Hepatocyte (in vitro differentiated cells): ENCODE measurements at regions not wholly inside any gene's neighbourhood (a gene's known extent, or its start where the extent isn't known, plus 50 kb on each side); places are given as distances from the start of the nearest gene placed in this dataset.

Source experiments
- DNase-seq: peaks from one replicate; pipeline ENCODE4 v3.0.0-alpha.2; 2016; ENCODE audit warnings: low spot score
- H2AFZ ChIP-seq: fragments of 200-600 bp; sonication (generic); 2 replicates; pipeline ENCODE4 v1.6.0; 2016; ENCODE audit warnings: antibody characterized with exemption, mild to moderate bottlenecking
- H3K27ac ChIP-seq: fragments of 200-600 bp; sonication (generic); 2 replicates; pipeline ENCODE4 v1.5.1; 2016; ENCODE audit warnings: mild to moderate bottlenecking
- H3K27me3 ChIP-seq: fragments of 200-600 bp; sonication (generic); 2 replicates; pipeline ENCODE4 v1.6.1; 2016
- H3K36me3 ChIP-seq: fragments of 200-600 bp; sonication (generic); replicated peaks from 2 replicates; pipeline ENCODE4 v1.5.1; 2016; ENCODE audit warnings: low read depth; ENCODE audit not compliant: insufficient read depth
- H3K4me1 ChIP-seq: fragments of 200-600 bp; sonication (generic); 2 replicates; pipeline ENCODE4 v1.5.1; 2016; ENCODE audit warnings: mild to moderate bottlenecking, moderate library complexity; ENCODE audit not compliant: insufficient read depth
- H3K4me2 ChIP-seq: fragments of 200-600 bp; sonication (generic); 2 replicates; pipeline ENCODE4 v1.6.0; 2016
- H3K4me3 ChIP-seq: fragments of 200-600 bp; sonication (generic); 2 replicates; pipeline ENCODE4 v1.5.1; 2016; ENCODE audit warnings: mild to moderate bottlenecking
- H3K79me2 ChIP-seq: fragments of 200-600 bp; sonication (generic); 2 replicates; pipeline ENCODE4 v1.6.0; 2017; ENCODE audit warnings: mild to moderate bottlenecking
- H3K9me2 ChIP-seq: fragments of 200-600 bp; sonication (generic); replicated peaks from 2 replicates; pipeline ENCODE4 v1.6.0; 2017; ENCODE audit warnings: mild to moderate bottlenecking; ENCODE audit not compliant: insufficient read depth
- H3K9me3 ChIP-seq: fragments of 200-600 bp; sonication (generic); 2 replicates; pipeline ENCODE4 v1.5.1; 2016; ENCODE audit warnings: low read depth, mild to moderate bottlenecking
- H4K20me1 ChIP-seq: fragments of 200-600 bp; sonication (generic); 2 replicates; pipeline ENCODE4 v1.6.0; 2016; ENCODE audit warnings: mild to moderate bottlenecking; ENCODE audit not compliant: insufficient read depth, poor library complexity, severe bottlenecking
- EZH2 ChIP-seq: fragments of 200-600 bp; sonication (generic); IDR thresholded peaks from 2 replicates; pipeline ENCODE4 v1.6.1; 2016; ENCODE audit warnings: antibody characterized with exemption, mild to moderate bottlenecking, borderline replicate concordance
- EZH2phosphoT487 ChIP-seq: fragments of 200-600 bp; sonication (generic); IDR thresholded peaks from one replicate; pipeline ENCODE4 v1.6.1; 2018; ENCODE audit warnings: antibody characterized with exemption, mild to moderate bottlenecking, low read depth, moderate library complexity; ENCODE audit not compliant: unreplicated experiment, severe bottlenecking
- WGBS: methylation state at CpG from one replicate; pipeline ENCODE4 v1.1.6; 2016; ENCODE audit warnings: low lambda C conversion rate; ENCODE audit errors: missing lambda C conversion rate; 5-methylcytosine and 5-hydroxymethylcytosine counted together
- TF ChIP-seq, protein P1 (sequence below): fragments of 200-600 bp; sonication (generic); IDR thresholded peaks from 2 replicates; pipeline ENCODE4 v1.5.1; 2016; ENCODE audit warnings: antibody characterized with exemption, mild to moderate bottlenecking; ENCODE audit not compliant: poor library complexity

DNA sequence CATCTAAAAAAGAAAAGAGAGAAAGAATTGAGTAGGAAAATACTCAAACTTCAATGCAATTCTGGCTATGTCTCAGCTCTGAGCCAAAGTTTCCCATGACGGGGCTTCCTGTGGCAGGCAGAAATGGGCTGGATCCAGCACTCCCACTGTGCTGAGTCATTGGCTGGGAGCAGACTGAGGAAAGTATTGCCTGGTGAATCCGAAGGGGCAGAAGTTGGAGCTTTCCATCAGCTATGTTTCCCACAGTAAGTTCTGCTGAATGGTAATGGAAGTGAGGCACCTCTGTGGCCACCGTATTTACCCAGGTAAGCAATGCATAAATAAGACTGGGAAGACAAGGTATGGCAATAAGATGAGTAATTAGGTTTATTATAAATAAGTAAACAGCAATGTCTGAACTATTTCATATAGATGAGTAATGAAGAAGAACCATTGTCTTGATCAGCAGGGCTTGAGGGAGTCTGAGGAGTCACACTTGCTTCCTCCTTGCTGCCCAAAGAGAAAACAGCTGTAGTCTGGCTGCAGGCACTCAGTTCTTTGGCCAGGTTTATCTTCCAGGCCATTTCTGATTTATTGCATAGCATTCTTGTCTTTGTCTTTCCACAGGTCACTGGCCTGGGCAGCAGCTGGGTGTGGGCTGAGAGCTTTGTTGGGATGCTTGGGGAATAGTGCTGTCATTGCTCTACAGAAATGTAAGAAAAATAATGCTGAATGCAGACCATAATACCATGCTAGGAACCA is 255.3 kb downstream of the DNAJB9 start:
- no peak for DNase-seq
- H4K20me1 ChIP-seq, result no peaks in the 10 kb centered on the region
- H3K36me3 ChIP-seq, result no peaks in the 10 kb centered on the region
- H3K27me3 ChIP-seq, result no peaks in the 10 kb centered on the region
- no peaks in the 10 kb centered on the region for H3K4me1 ChIP-seq
- no peaks in the 10 kb centered on the region for H3K79me2 ChIP-seq
- no peaks in the 10 kb centered on the region for H3K9me2 ChIP-seq
- H3K4me2 ChIP-seq, result no peak overlapping the region
- 78% methylated on average over 3 of the region's 3 CpGs for WGBS
- no peaks in the 10 kb centered on the region for H3K9me3 ChIP-seq
- H3K4me3 ChIP-seq, result no peak overlapping the region
- H2AFZ ChIP-seq, result no peak overlapping the region
- no peak overlapping the region for H3K27ac ChIP-seq
- TF ChIP-seq EZH2phosphoT487 (no peak), EZH2 (no peak)
- TF ChIP-seq, protein P1, sequence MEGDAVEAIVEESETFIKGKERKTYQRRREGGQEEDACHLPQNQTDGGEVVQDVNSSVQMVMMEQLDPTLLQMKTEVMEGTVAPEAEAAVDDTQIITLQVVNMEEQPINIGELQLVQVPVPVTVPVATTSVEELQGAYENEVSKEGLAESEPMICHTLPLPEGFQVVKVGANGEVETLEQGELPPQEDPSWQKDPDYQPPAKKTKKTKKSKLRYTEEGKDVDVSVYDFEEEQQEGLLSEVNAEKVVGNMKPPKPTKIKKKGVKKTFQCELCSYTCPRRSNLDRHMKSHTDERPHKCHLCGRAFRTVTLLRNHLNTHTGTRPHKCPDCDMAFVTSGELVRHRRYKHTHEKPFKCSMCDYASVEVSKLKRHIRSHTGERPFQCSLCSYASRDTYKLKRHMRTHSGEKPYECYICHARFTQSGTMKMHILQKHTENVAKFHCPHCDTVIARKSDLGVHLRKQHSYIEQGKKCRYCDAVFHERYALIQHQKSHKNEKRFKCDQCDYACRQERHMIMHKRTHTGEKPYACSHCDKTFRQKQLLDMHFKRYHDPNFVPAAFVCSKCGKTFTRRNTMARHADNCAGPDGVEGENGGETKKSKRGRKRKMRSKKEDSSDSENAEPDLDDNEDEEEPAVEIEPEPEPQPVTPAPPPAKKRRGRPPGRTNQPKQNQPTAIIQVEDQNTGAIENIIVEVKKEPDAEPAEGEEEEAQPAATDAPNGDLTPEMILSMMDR, result no peak

- 87% methylated on average over 2 of the region's 2 CpGs for WGBS
- H2AFZ ChIP-seq, result no peak overlapping the region
- TF ChIP-seq, protein P1, result no peak
- TF ChIP-seq EZH2 (no peak), EZH2phosphoT487 (no peak)
- H4K20me1 ChIP-seq, result no peaks in the 10 kb centered on the region
- no peaks in the 10 kb centered on the region for H3K9me3 ChIP-seq
- no peaks in the 10 kb centered on the region for H3K36me3 ChIP-seq
- DNase-seq, result no peak
- H3K27me3 ChIP-seq, result no peaks in the 10 kb centered on the region
- H3K4me3 ChIP-seq, result no peak overlapping the region
- H3K27ac ChIP-seq, result no peak overlapping the region
- no peaks in the 10 kb centered on the region for H3K4me1 ChIP-seq
- H3K9me2 ChIP-seq, result no peaks in the 10 kb centered on the region
- H3K79me2 ChIP-seq, result no peaks in the 10 kb centered on the region
- H3K4me2 ChIP-seq, result no peak overlapping the region
These were observed 255.9 kb downstream of the DNAJB9 start for GRCh38 chr7:108825581-108825909.

DNA sequence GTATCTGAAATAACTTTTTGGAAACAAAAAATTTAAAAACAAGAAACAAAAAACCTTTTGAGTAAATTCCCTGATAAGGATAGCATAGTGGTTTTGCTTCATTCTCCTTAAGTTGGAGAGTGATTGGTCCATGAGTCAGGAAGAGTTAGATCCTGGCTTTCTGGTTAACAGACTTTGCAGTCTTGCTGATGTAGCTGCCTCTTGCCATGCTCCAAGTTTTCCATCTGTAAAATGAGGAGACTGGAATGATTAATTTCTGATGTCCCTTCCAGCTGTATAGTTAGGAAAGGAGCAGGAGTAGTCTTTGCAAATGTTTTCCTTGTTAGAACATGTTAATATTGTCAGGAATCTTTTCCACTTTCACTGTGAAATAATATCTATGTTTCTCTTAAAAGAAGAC is 266.6 kb downstream of the DNAJB9 start:
- DNase-seq, result no peak
- Histone ChIP-seq H3K27me3 (no peaks in the 10 kb centered on the region), H3K36me3 (no peaks in the 10 kb centered on the region), H3K9me2 (no peaks in the 10 kb centered on the region), H3K4me2 (no peak overlapping the region), H3K4me3 (no peak overlapping the region), H3K27ac (no peak overlapping the region), H3K4me1 (no peaks in the 10 kb centered on the region), H3K79me2 (no peaks in the 10 kb centered on the region), H3K9me3 (no peaks in the 10 kb centered on the region), H2AFZ (no peak overlapping the region), H4K20me1 (no peaks in the 10 kb centered on the region)
- TF ChIP-seq EZH2phosphoT487 (no peak), EZH2 (no peak)
- TF ChIP-seq, protein P1, result no peak

- Histone ChIP-seq H3K4me2 (no peak overlapping the region), H3K9me2 (no peaks in the 10 kb centered on the region), H3K79me2 (no peaks in the 10 kb centered on the region), H3K4me1 (no peaks in the 10 kb centered on the region), H2AFZ (no peak overlapping the region), H3K4me3 (no peak overlapping the region), H3K27ac (no peak overlapping the region), H3K9me3 (no peaks in the 10 kb centered on the region), H4K20me1 (no peaks in the 10 kb centered on the region), H3K27me3 (no peaks in the 10 kb centered on the region), H3K36me3 (no peaks in the 10 kb centered on the region)
- no peak for TF ChIP-seq EZH2phosphoT487
- TF ChIP-seq, protein P1, result no peak
- TF ChIP-seq EZH2, result no peak
- DNase-seq, result no peak
- WGBS, result 36% methylated on average over 4 of the region's 4 CpGs
These were observed 268.5 kb downstream of the DNAJB9 start for GRCh38 chr7:108838198-108838597.
